GM12878 (cell line): ENCODE measurements at regions not wholly inside any gene's neighbourhood (a gene's known extent, or its start where the extent isn't known, plus 50 kb on each side); places are given as distances from the start of the nearest gene placed in this dataset.

Experiments
- ATAC-seq: fragments of 200-7000 bp; cut with Tn5 transposase; 3 replicates; pipeline ENCODE4 v1.9.1; 2020; ENCODE audit warnings: mild to moderate bottlenecking, moderate library complexity
- BruUV-seq: library from RNA; stranded (reverse); fragments of 400-500 nt; replicated peaks from 2 replicates; lab custom pipeline; 2021; lab: Mats Ljungman, UMichigan
- CTCF ChIA-PET: fragments of 300-600 bp; sonication (Branson Sonifier 250); formaldehyde crosslinking; extraction: SDS; loops from one replicate; lab custom pipeline; 2021; ENCODE audit warnings: inconsistent platforms; lab: Yijun Ruan, JAX
- POLR2A ChIA-PET: fragments of 350-600 bp; formaldehyde crosslinking; extraction: SDS; loops from one replicate; lab custom pipeline; 2021; ENCODE audit warnings: inconsistent platforms; lab: Charles Lee
- RAD21 ChIA-PET: fragments of 300-600 bp; sonication (Branson Sonifier 250); formaldehyde crosslinking; loops from one replicate; lab custom pipeline; 2023; ENCODE audit warnings: antibody characterized with exemption; ENCODE audit not compliant: unreplicated experiment; lab: Charles Lee
- SMC1A ChIA-PET: fragments of 300-600 bp; sonication (Branson Sonifier 250); formaldehyde crosslinking; loops from one replicate; lab custom pipeline; 2023; ENCODE audit not compliant: unreplicated experiment, uncharacterized antibody; lab: Charles Lee
- DNase-seq: peaks from one replicate; pipeline ENCODE4 v3.0.0-alpha.2; 2011; ENCODE audit warnings: low read depth, low spot score
- FAIRE-seq: peaks from 3 replicates; lab custom pipeline; 2011; peaks lifted over from hg19 to GRCh38; lab: Jason Lieb, UNC
- H2AFZ ChIP-seq: 2 replicates; pipeline ENCODE4 v1.6.0; 2011; ENCODE audit warnings: low read depth, low read length, control low read depth; ENCODE audit not compliant: control insufficient read depth
- H3K27ac ChIP-seq: 2 replicates; pipeline ENCODE4 v1.5.1; 2011; ENCODE audit warnings: control low read depth; ENCODE audit not compliant: control insufficient read depth, insufficient read depth
- H3K27me3 ChIP-seq, 2 experiments: replicated peaks in 1 of 2; 2 replicates each; pipeline versions ENCODE4 v1.6.0 to v1.6.1; 2011; ENCODE audit warnings: low read length in 1 of 2; ENCODE audit not compliant: control insufficient read depth in 2 of 2, insufficient read depth in 2 of 2
- H3K36me3 ChIP-seq, 2 experiments: 2 replicates each; pipeline ENCODE4 v1.5.1; 2011; ENCODE audit warnings: low read length in 1 of 2; ENCODE audit not compliant: control insufficient read depth in 2 of 2, insufficient read depth in 2 of 2
- H3K4me1 ChIP-seq: 2 replicates; pipeline ENCODE4 v1.6.1; 2011; ENCODE audit warnings: mild to moderate bottlenecking, low read length, moderate library complexity, mixed read lengths; ENCODE audit not compliant: control insufficient read depth, insufficient read depth
- H3K4me2 ChIP-seq: 2 replicates; pipeline ENCODE4 v1.6.0; 2011; ENCODE audit warnings: control low read depth; ENCODE audit not compliant: control insufficient read depth, insufficient read depth
- H3K4me3 ChIP-seq: fragments of 200-600 bp; sonication (generic); 2 replicates; pipeline ENCODE4 v1.5.1; 2016
- H3K79me2 ChIP-seq: 2 replicates; pipeline ENCODE4 v1.6.0; 2011; ENCODE audit warnings: low read length; ENCODE audit not compliant: control insufficient read depth, insufficient read depth
- H3K9ac ChIP-seq: 2 replicates; pipeline ENCODE4 v1.8.0; 2011; ENCODE audit warnings: low read length, control low read depth, mixed read lengths; ENCODE audit not compliant: control insufficient read depth, insufficient read depth
- H3K9me3 ChIP-seq: replicated peaks from 3 replicates; pipeline ENCODE4 v1.5.1; 2011; ENCODE audit warnings: mild to moderate bottlenecking, low read length; ENCODE audit not compliant: control insufficient read depth, insufficient read depth
- H4K20me1 ChIP-seq: 2 replicates; pipeline ENCODE4 v1.6.0; 2011; ENCODE audit not compliant: control insufficient read depth, insufficient read depth
- BCL11A ChIP-seq: IDR thresholded peaks from 2 replicates; pipeline ENCODE4 v1.6.1; 2011; ENCODE audit warnings: low read depth, low read length
- CBFB ChIP-seq: IDR thresholded peaks from 2 replicates; pipeline ENCODE4 v1.6.1; 2016; ENCODE audit warnings: antibody characterized with exemption, low read depth
- CBX5 ChIP-seq: sonication (generic); IDR thresholded peaks from 2 replicates; pipeline ENCODE4 v1.6.1; 2016; ENCODE audit warnings: low read depth, moderate library complexity, mild to moderate bottlenecking, inconsistent platforms
- DPF2 ChIP-seq: fragments of 450-650 bp; IDR thresholded peaks from 2 replicates; pipeline ENCODE4 v1.6.1; 2017; ENCODE audit warnings: mild to moderate bottlenecking
- HDGF ChIP-seq: fragments of 450-650 bp; IDR thresholded peaks from 2 replicates; pipeline ENCODE4 v1.6.1; 2016; ENCODE audit warnings: antibody characterized with exemption
- MEF2B ChIP-seq: fragments of 450-650 bp; IDR thresholded peaks from 2 replicates; pipeline ENCODE4 v1.6.1; 2018; ENCODE audit warnings: mild to moderate bottlenecking, moderate library complexity; ENCODE audit not compliant: partially characterized antibody, poor library complexity, severe bottlenecking
- NRF1 ChIP-seq: conservative IDR thresholded peaks from 2 replicates; pipeline ENCODE4 v1.6.1; 2011; ENCODE audit warnings: mild to moderate bottlenecking, low read depth, low read length, improper control_type of control experiment
- PBX3 ChIP-seq: IDR thresholded peaks from 2 replicates; pipeline ENCODE4 v1.6.1; 2011; ENCODE audit warnings: mild to moderate bottlenecking, low read depth, low read length, moderate library complexity; ENCODE audit not compliant: insufficient replicate concordance
- PKNOX1 ChIP-seq: fragments of 450-650 bp; IDR thresholded peaks from 2 replicates; pipeline ENCODE4 v1.6.1; 2016; ENCODE audit warnings: mild to moderate bottlenecking
- RAD21 ChIP-seq: IDR thresholded peaks from 2 replicates; pipeline ENCODE4 v1.6.1; 2011; ENCODE audit warnings: mild to moderate bottlenecking, low read depth, low read length, moderate library complexity; ENCODE audit not compliant: insufficient read depth
- ZNF217 ChIP-seq: fragments of 450-650 bp; IDR thresholded peaks from 2 replicates; pipeline ENCODE4 v1.6.1; 2017; ENCODE audit warnings: antibody characterized with exemption, mild to moderate bottlenecking
- WGBS: methylation state at CpG from one replicate; pipeline ENCODE4 v1.1.6; 2016; ENCODE audit warnings: low lambda C conversion rate; ENCODE audit not compliant: insufficient replicate concordance, insufficient coverage; ENCODE audit errors: missing lambda C conversion rate; 5-methylcytosine and 5-hydroxymethylcytosine counted together
- in situ Hi-C: fragments of 300-500 bp; cut with MboI; formaldehyde crosslinking; loops from 9 replicates; pipeline ENCODE4 v1.14.3; 2018; ENCODE audit warnings: mixed read lengths
- intact Hi-C: fragments of 100-400 bp; cut with micrococcal nuclease; formaldehyde crosslinking; loops from one replicate; pipeline ENCODE4 v1.14.2; 2022; ENCODE audit not compliant: unreplicated experiment
- TF ChIP-seq, protein P1 (sequence below): fragments of 450-650 bp; IDR thresholded peaks from 2 replicates; pipeline ENCODE4 v1.6.1; 2017; ENCODE audit warnings: mild to moderate bottlenecking, moderate library complexity

DNA sequence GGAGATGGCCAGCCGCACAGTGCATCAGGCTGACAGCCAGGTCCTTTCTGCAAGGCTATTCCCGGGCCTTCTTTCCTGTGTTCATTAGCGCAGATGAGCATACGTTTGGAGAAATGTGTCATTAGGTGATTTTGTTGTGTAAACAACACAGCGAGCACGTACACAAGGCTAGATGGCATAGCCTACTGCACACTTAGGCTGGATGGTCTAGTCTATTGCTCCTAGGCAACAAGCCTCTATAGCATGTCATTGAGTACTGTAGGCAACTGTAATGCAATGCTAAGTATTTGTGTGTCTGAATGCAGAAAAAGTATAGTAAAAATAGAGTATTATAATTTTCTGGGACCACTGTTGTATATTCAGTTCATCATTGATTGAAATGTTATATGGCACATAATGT, 50.9 kb upstream of the PHLPP1 start:
- Histone ChIP-seq H3K27me3 (no peaks in the 10 kb centered on the region), H3K4me2 (peak overlapping the region; percentile 75), H3K36me3 (no peaks in the 10 kb centered on the region), H3K79me2 (no peaks in the 10 kb centered on the region), H3K4me3 (no peak overlapping the region), H3K9ac (no peak overlapping the region), H3K9me3 (no peaks in the 10 kb centered on the region), H2AFZ (peak overlapping the region; percentile 77), H4K20me1 (no peaks in the 10 kb centered on the region), H3K27ac (peak overlapping the region; percentile 59), H3K4me1 (peaks cover 12% of the 10 kb centered on the region)
- in situ Hi-C loops = no loop called here
- intact Hi-C loops = no loop called here
- SMC1A ChIA-PET = interaction anchor here (1.5 kb wide), 1 partner anchor 47 kb away, joined by 3 read pairs; no protein-coding TSS in a partner anchor
- FAIRE-seq = no peak
- no peak for ATAC-seq
- BruUV-seq = no TSS peak
- RAD21 ChIA-PET = interaction anchor here (0.8 kb wide), 1 partner anchor 12 kb away, joined by 3 read pairs; no protein-coding TSS in a partner anchor
- 92% methylated on average over 6 of the region's 6 CpGs for WGBS
- CTCF ChIA-PET = interaction anchor here (1.0 to 2.3 kb wide), 3 partner anchors 13 to 318 kb away, joined by 3 to 8 read pairs (median 6); no protein-coding TSS in a partner anchor
- TF ChIP-seq CBX5 (no peak), PBX3 (peak; percentile 14)
- DNase-seq = no peak
- POLR2A ChIA-PET = interaction anchor here (1.1 kb wide), 1 partner anchor 12 kb away, joined by 4 read pairs; no protein-coding TSS in a partner anchor

- H3K36me3 ChIP-seq = no peaks in the 10 kb centered on the region
- H3K4me1 ChIP-seq = peaks cover 12% of the 10 kb centered on the region
- ATAC-seq (no peak), DNase-seq (no peak), FAIRE-seq (no peak)
- SMC1A ChIA-PET = interaction anchor here (1.3 kb wide), 1 partner anchor 13 kb away, joined by 3 read pairs; no protein-coding TSS in a partner anchor
- POLR2A ChIA-PET = no interaction called here
- H3K4me3 ChIP-seq = no peak overlapping the region
- no peaks in the 10 kb centered on the region for H3K27me3 ChIP-seq
- no TSS peak for BruUV-seq
- H3K27ac ChIP-seq = no peak overlapping the region
- RAD21 ChIA-PET = no interaction called here
- H3K9ac ChIP-seq = no peak overlapping the region
- CTCF ChIA-PET = no interaction called here
- H3K4me2 ChIP-seq = no peak overlapping the region
- in situ Hi-C loops (no loop called here), intact Hi-C loops (no loop called here)
- 92% methylated on average over 4 of the region's 4 CpGs for WGBS
- no peaks in the 10 kb centered on the region for H3K9me3 ChIP-seq
- no peaks in the 10 kb centered on the region for H3K79me2 ChIP-seq
- no peak overlapping the region for H2AFZ ChIP-seq
- no peaks in the 10 kb centered on the region for H4K20me1 ChIP-seq
- TF ChIP-seq, protein P1, sequence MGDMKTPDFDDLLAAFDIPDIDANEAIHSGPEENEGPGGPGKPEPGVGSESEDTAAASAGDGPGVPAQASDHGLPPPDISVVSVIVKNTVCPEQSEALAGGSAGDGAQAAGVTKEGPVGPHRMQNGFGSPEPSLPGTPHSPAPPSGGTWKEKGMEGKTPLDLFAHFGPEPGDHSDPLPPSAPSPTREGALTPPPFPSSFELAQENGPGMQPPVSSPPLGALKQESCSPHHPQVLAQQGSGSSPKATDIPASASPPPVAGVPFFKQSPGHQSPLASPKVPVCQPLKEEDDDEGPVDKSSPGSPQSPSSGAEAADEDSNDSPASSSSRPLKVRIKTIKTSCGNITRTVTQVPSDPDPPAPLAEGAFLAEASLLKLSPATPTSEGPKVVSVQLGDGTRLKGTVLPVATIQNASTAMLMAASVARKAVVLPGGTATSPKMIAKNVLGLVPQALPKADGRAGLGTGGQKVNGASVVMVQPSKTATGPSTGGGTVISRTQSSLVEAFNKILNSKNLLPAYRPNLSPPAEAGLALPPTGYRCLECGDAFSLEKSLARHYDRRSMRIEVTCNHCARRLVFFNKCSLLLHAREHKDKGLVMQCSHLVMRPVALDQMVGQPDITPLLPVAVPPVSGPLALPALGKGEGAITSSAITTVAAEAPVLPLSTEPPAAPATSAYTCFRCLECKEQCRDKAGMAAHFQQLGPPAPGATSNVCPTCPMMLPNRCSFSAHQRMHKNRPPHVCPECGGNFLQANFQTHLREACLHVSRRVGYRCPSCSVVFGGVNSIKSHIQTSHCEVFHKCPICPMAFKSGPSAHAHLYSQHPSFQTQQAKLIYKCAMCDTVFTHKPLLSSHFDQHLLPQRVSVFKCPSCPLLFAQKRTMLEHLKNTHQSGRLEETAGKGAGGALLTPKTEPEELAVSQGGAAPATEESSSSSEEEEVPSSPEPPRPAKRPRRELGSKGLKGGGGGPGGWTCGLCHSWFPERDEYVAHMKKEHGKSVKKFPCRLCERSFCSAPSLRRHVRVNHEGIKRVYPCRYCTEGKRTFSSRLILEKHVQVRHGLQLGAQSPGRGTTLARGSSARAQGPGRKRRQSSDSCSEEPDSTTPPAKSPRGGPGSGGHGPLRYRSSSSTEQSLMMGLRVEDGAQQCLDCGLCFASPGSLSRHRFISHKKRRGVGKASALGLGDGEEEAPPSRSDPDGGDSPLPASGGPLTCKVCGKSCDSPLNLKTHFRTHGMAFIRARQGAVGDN = no peak
- TF ChIP-seq NRF1 (no peak), BCL11A (no peak), DPF2 (no peak), MEF2B (no peak), RAD21 (no peak), ZNF217 (no peak), CBFB (no peak), HDGF (no peak), PKNOX1 (no peak)
Observed at GRCh38 chr18:62665188-62665587, 50.2 kb upstream of the PHLPP1 start.
